GM18870 (cell line): ENCODE measurements at regions not wholly inside any gene's neighbourhood (a gene's known extent, or its start where the extent isn't known, plus 50 kb on each side); places are given as distances from the start of the nearest gene placed in this dataset.

Experiments used
- ATAC-seq: cut with Tn5 transposase; IDR thresholded peaks from one replicate; pipeline ENCODE4 v1.9.1; 2021; ENCODE audit warnings: moderate library complexity; ENCODE audit not compliant: unreplicated experiment

- no peak for ATAC-seq
These were observed 1598.6 kb downstream of the SLITRK5 start for GRCh38 chr13:89269737-89270136.

- no peak for ATAC-seq
These were observed 1599.6 kb downstream of the SLITRK5 start for GRCh38 chr13:89270736-89271135.

GRCh38 chr13:89279374-89279773 lies 1608.2 kb downstream of the SLITRK5 start:
- ATAC-seq = no peak

- ATAC-seq = no peak
These were observed 1610.2 kb downstream of the SLITRK5 start for GRCh38 chr13:89281331-89281730.

- no peak for ATAC-seq
These were observed 1611.1 kb downstream of the SLITRK5 start for GRCh38 chr13:89282241-89282640.

GRCh38 chr13:89287381-89287780 lies 1616.2 kb downstream of the SLITRK5 start:
- no peak for ATAC-seq

- ATAC-seq = no peak
These were observed 1623.1 kb downstream of the SLITRK5 start for GRCh38 chr13:89294115-89294867.

- ATAC-seq = peak; percentile 33
These were observed 1636.1 kb downstream of the SLITRK5 start for GRCh38 chr13:89307278-89307677.

GRCh38 chr13:89310943-89311672 lies 1639.9 kb downstream of the SLITRK5 start:
- no peak for ATAC-seq

- no peak for ATAC-seq
These were observed 1644.1 kb downstream of the SLITRK5 start for GRCh38 chr13:89315287-89315686.

GRCh38 chr13:89322466-89322865 lies 1651.3 kb downstream of the SLITRK5 start:
- no peak for ATAC-seq

- no peak for ATAC-seq
These were observed 1653.4 kb downstream of the SLITRK5 start for GRCh38 chr13:89324582-89324981.

GRCh38 chr13:89343165-89343564 lies 1672.0 kb downstream of the SLITRK5 start:
- no peak for ATAC-seq

GRCh38 chr13:89352384-89352783 lies 1681.2 kb downstream of the SLITRK5 start:
- ATAC-seq = no peak

- ATAC-seq = no peak
These were observed 1690.7 kb downstream of the SLITRK5 start for GRCh38 chr13:89361909-89362308.

- no peak for ATAC-seq
These were observed 1692.0 kb downstream of the SLITRK5 start for GRCh38 chr13:89363144-89363543.

- ATAC-seq = no peak
These were observed 1701.0 kb downstream of the SLITRK5 start for GRCh38 chr13:89372193-89372592.

GRCh38 chr13:89375839-89376238 lies 1704.7 kb downstream of the SLITRK5 start:
- ATAC-seq = no peak

GRCh38 chr13:89380101-89380500 lies 1708.9 kb downstream of the SLITRK5 start:
- peak; percentile 58 for ATAC-seq

GRCh38 chr13:89382981-89383380 lies 1711.8 kb downstream of the SLITRK5 start:
- no peak for ATAC-seq

GRCh38 chr13:89383891-89384290 lies 1712.7 kb downstream of the SLITRK5 start:
- ATAC-seq = no peak

GRCh38 chr13:89393758-89394304 lies 1722.7 kb downstream of the SLITRK5 start:
- no peak for ATAC-seq
